Stimulated activated naive B cell treated with anti-CD40 and anti-IgM and Interleukin-4, amounts not matched to agents 10 μg/mL and 1 μg/mL and 100 μg/mL, for 72 hours (primary cell): ENCODE measurements at regions not wholly inside any gene's neighbourhood (a gene's known extent, or its start where the extent isn't known, plus 50 kb on each side); places are given as distances from the start of the nearest gene placed in this dataset.

Experiments used
- ATAC-seq, 2 donors: fragments of 150-1000 bp; cut with Tn5 transposase; replicated peaks; 2 replicates each; pipeline ENCODE4 v1.10.0; 2021; ENCODE audit warnings: moderate library complexity in 1 of 2
- DNase-seq: peaks from one replicate; pipeline ENCODE4 v3.0.0; 2021
- H3K27ac Mint-ChIP-seq: one replicate; pipeline ENCODE4 v1.8.0; 2022; ENCODE audit warnings: mild to moderate bottlenecking, mixed read lengths
- H3K27me3 Mint-ChIP-seq, 2 donors: one replicate each; pipeline ENCODE4 v1.8.0; 2022; ENCODE audit warnings: mixed read lengths in 2 of 2
- H3K36me3 Mint-ChIP-seq, 2 donors: one replicate each; pipeline ENCODE4 v1.8.0; 2022; ENCODE audit warnings: mixed read lengths in 2 of 2, mild to moderate bottlenecking in 1 of 2
- H3K4me1 Mint-ChIP-seq, 2 donors: one replicate each; pipeline ENCODE4 v1.8.0; 2022; ENCODE audit warnings: mixed read lengths in 2 of 2, mild to moderate bottlenecking in 1 of 2
- H3K4me3 Mint-ChIP-seq, 2 donors: one replicate each; pipeline ENCODE4 v1.8.0; 2022; ENCODE audit warnings: mild to moderate bottlenecking in 2 of 2, mixed read lengths in 2 of 2, moderate library complexity in 1 of 2
- H3K9me3 Mint-ChIP-seq, 2 donors: one replicate each; pipeline ENCODE4 v1.8.0; 2022; ENCODE audit warnings: mixed read lengths in 2 of 2, mild to moderate bottlenecking in 1 of 2

DNA sequence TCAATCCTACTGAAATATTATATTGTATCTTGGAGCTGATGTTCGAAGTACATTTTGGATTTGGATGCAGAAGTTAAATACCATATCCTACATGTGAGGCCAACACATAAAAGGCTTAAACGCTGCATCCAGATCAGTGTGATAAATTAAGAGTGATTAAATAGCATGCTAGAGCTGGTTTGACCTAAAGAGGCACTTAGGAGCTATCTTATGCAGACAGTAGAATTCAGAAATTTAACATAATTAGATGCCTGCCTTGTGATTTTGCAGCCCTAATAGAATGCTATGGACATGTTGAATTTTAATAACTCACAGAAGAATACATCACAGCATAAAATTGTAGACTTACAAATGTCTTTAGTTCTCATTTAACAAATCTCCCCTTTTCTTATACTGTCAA, 501.2 kb upstream of the LINC00305 start:
- H3K27me3 Mint-ChIP-seq: peaks cover 0 to 8% of the 10 kb centered on the region in 2 donors
- H3K4me3 Mint-ChIP-seq: no peak overlapping the region
- H3K9me3 Mint-ChIP-seq: peaks cover 13 to 14% of the 10 kb centered on the region in 2 donors
- ATAC-seq: no peak
- DNase-seq: no peak
- no peaks in the 10 kb centered on the region for H3K4me1 Mint-ChIP-seq
- peaks cover 0 to 3% of the 10 kb centered on the region in 2 donors for H3K36me3 Mint-ChIP-seq
- H3K27ac Mint-ChIP-seq: no peak overlapping the region

DNA sequence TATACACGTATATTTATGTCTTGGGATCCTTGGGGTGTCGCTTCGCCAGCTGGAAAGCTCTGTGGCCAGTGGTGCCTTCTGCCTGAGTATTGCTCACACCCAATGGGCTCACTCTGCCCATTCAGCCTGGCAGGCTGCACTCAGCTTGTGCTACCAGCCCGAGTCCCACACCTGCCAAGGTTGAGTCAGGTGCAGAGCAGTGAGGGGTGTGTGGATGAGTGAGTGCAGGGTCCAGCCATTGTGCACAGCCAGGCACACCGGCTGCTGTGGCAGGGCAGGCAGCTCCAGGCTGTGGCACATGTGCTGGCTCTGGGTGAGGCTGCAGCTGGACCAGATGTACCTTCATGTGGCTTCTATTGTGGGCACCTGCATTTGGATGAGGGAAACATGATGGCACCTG, 496.9 kb upstream of the LINC00305 start:
- no peak overlapping the region for H3K27ac Mint-ChIP-seq
- ATAC-seq: no peak

GRCh38 chr18:64639536-64639935, 490.6 kb upstream of the LINC00305 start:
- no peak overlapping the region for H3K27ac Mint-ChIP-seq
- H3K27me3 Mint-ChIP-seq: no peaks in the 10 kb centered on the region
- H3K9me3 Mint-ChIP-seq: no peaks in the 10 kb centered on the region
- ATAC-seq (no peak), DNase-seq (no peak)
- H3K36me3 Mint-ChIP-seq: no peaks in the 10 kb centered on the region
- no peak overlapping the region for H3K4me3 Mint-ChIP-seq
- H3K4me1 Mint-ChIP-seq: no peaks in the 10 kb centered on the region

More for the DNA sequence above, 496.9 kb upstream of the LINC00305 start:
- DNase-seq: no peak
- peaks cover 0 to 3% of the 10 kb centered on the region in 2 donors for H3K36me3 Mint-ChIP-seq
- no peak overlapping the region for H3K4me3 Mint-ChIP-seq
- H3K27me3 Mint-ChIP-seq: peaks cover 0 to 8% of the 10 kb centered on the region in 2 donors
- no peaks in the 10 kb centered on the region for H3K4me1 Mint-ChIP-seq
- peaks cover 13 to 14% of the 10 kb centered on the region in 2 donors for H3K9me3 Mint-ChIP-seq

GRCh38 chr18:64620971-64621560, 472.2 kb upstream of the LINC00305 start:
- no peak overlapping the region for H3K27ac Mint-ChIP-seq
- DNase-seq (no peak), ATAC-seq (no peak)
- no peaks in the 10 kb centered on the region for H3K9me3 Mint-ChIP-seq
- no peaks in the 10 kb centered on the region for H3K36me3 Mint-ChIP-seq
- H3K27me3 Mint-ChIP-seq: no peaks in the 10 kb centered on the region
- no peak overlapping the region for H3K4me3 Mint-ChIP-seq
- H3K4me1 Mint-ChIP-seq: no peaks in the 10 kb centered on the region

- H3K27ac Mint-ChIP-seq: no peak overlapping the region
- no peak for ATAC-seq
- H3K4me1 Mint-ChIP-seq: no peaks in the 10 kb centered on the region
- DNase-seq: no peak
- H3K4me3 Mint-ChIP-seq: no peak overlapping the region
- no peaks in the 10 kb centered on the region for H3K36me3 Mint-ChIP-seq
- no peaks in the 10 kb centered on the region for H3K27me3 Mint-ChIP-seq
- H3K9me3 Mint-ChIP-seq: no peaks in the 10 kb centered on the region
Observed at GRCh38 chr18:64618390-64618789, 469.5 kb upstream of the LINC00305 start.

GRCh38 chr18:64615021-64615420, 466.1 kb upstream of the LINC00305 start:
- DNase-seq: no peak
- Mint-ChIP-seq H3K4me3 (no peak overlapping the region), H3K27me3 (no peaks in the 10 kb centered on the region), H3K4me1 (no peaks in the 10 kb centered on the region), H3K36me3 (no peaks in the 10 kb centered on the region), H3K9me3 (no peaks in the 10 kb centered on the region), H3K27ac (no peak overlapping the region)
- no peak for ATAC-seq

DNA sequence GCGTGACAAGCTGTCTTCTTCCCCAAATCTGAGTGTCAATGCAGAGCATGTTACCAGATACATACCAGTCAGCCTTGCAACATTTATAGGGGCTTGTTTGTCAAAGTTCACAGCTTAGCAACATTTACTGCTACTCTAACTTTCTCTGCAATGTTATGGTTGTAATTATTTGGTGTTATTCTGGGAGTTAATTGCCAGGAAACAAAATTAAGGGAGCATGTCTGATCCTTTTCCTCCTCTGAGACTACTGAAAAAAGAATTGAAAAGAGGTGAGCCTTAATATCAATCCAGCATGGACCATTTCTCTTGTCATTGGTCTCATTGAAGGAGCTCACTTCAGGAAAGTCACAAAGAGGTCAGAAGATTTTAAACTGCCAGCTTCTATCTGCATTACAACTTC, 465.6 kb upstream of the LINC00305 start:
- ATAC-seq (no peak), DNase-seq (no peak)
- no peak overlapping the region for H3K4me3 Mint-ChIP-seq
- H3K27me3 Mint-ChIP-seq: no peaks in the 10 kb centered on the region
- H3K27ac Mint-ChIP-seq: no peak overlapping the region
- H3K9me3 Mint-ChIP-seq: no peaks in the 10 kb centered on the region
- no peaks in the 10 kb centered on the region for H3K4me1 Mint-ChIP-seq
- H3K36me3 Mint-ChIP-seq: no peaks in the 10 kb centered on the region

GRCh38 chr18:64592246-64592645, 443.4 kb upstream of the LINC00305 start:
- DNase-seq (no peak), ATAC-seq (no peak)
- Mint-ChIP-seq H3K4me1 (no peaks in the 10 kb centered on the region), H3K27me3 (no peaks in the 10 kb centered on the region), H3K27ac (no peak overlapping the region), H3K9me3 (peaks cover 0 to 2% of the 10 kb centered on the region in 2 donors), H3K36me3 (no peaks in the 10 kb centered on the region), H3K4me3 (no peak overlapping the region)

GRCh38 chr18:64589000-64589399, 440.1 kb upstream of the LINC00305 start:
- H3K27me3 Mint-ChIP-seq: no peaks in the 10 kb centered on the region
- H3K36me3 Mint-ChIP-seq: no peaks in the 10 kb centered on the region
- DNase-seq (no peak), ATAC-seq (no peak)
- no peaks in the 10 kb centered on the region for H3K9me3 Mint-ChIP-seq
- no peak overlapping the region for H3K27ac Mint-ChIP-seq
- no peaks in the 10 kb centered on the region for H3K4me1 Mint-ChIP-seq
- no peak overlapping the region for H3K4me3 Mint-ChIP-seq

DNA sequence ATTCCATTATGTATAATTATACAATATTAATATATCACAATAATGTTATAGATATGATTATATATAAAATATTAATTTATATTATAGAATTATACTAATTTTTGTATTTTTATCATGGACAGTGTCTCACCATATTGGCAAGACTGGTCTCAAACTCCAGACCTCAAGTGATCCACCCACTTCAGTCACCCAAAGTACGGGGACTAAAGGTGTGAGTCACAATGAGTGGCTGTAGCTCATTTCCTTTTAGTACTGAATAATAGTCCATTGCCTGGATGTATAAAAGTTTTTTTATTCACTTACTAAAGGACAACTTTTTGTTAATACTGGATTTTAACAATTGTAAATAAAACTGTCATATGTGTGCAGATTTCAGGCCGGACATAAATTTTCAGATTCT, 417.6 kb upstream of the LINC00305 start:
- Mint-ChIP-seq H3K4me3 (no peak overlapping the region), H3K27ac (no peak overlapping the region), H3K27me3 (peaks cover 0 to 4% of the 10 kb centered on the region in 2 donors), H3K9me3 (peaks cover 3 to 6% of the 10 kb centered on the region in 2 donors), H3K36me3 (peaks cover 0 to 1% of the 10 kb centered on the region in 2 donors), H3K4me1 (no peaks in the 10 kb centered on the region)
- ATAC-seq (no peak), DNase-seq (no peak)

DNA sequence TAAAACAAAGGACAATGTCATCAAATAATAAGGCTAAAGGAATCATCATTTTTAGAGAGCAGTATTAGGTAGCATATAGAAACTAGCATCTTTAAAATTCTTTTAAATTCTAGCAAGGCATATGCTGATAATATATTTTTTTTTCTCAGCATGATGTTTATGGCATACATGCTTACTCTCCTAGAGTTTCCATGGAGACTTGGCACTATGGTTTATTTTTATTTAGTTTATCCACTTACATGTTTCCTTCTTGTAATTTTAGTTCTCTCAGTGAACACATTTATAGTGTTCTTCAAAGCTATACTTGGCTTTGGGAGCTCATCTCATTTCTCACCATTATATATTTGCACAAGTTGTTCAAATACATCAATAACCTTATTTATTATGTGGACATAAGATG, 413.8 kb upstream of the LINC00305 start:
- no peaks in the 10 kb centered on the region for H3K4me1 Mint-ChIP-seq
- H3K27me3 Mint-ChIP-seq: no peaks in the 10 kb centered on the region
- no peak overlapping the region for H3K4me3 Mint-ChIP-seq

DNA sequence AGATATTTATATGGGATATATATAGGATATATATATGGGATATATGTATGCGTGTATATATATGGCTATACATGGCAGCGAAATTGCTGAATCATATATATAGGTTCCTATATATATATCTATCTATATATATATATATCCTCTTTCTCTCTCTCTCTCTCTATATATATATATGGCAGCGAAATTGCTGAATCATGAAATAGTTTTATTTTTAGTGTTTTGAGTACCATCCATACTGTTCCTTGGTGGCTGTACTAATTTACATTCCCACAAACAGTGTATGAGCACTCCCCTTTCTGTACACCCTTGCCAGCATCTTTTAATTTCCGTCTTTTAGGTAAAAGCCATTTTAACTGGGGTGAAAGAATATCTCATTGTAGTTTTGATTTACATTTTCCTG, 397.6 kb upstream of the LINC00305 start:
- Mint-ChIP-seq H3K36me3 (no peaks in the 10 kb centered on the region), H3K4me1 (no peaks in the 10 kb centered on the region), H3K9me3 (peaks cover 0 to 2% of the 10 kb centered on the region in 2 donors), H3K4me3 (no peak overlapping the region), H3K27me3 (no peaks in the 10 kb centered on the region), H3K27ac (peak overlapping the region; percentile 1)
- DNase-seq (no peak), ATAC-seq (no peak)

More for the DNA sequence above, 413.8 kb upstream of the LINC00305 start:
- DNase-seq (no peak), ATAC-seq (no peak)
- no peaks in the 10 kb centered on the region for H3K36me3 Mint-ChIP-seq
- no peak overlapping the region for H3K27ac Mint-ChIP-seq
- H3K9me3 Mint-ChIP-seq: peaks cover 0 to 2% of the 10 kb centered on the region in 2 donors

GRCh38 chr18:64539847-64540246, 391.0 kb upstream of the LINC00305 start:
- H3K4me1 Mint-ChIP-seq: peaks cover 2 to 11% of the 10 kb centered on the region in 2 donors
- H3K9me3 Mint-ChIP-seq: peaks cover 0 to 3% of the 10 kb centered on the region in 2 donors
- DNase-seq (peak; percentile 34), ATAC-seq (peak; percentile 94 to 95)
- no peak overlapping the region for H3K4me3 Mint-ChIP-seq
- H3K36me3 Mint-ChIP-seq: no peaks in the 10 kb centered on the region
- no peaks in the 10 kb centered on the region for H3K27me3 Mint-ChIP-seq
- no peak overlapping the region for H3K27ac Mint-ChIP-seq

DNA sequence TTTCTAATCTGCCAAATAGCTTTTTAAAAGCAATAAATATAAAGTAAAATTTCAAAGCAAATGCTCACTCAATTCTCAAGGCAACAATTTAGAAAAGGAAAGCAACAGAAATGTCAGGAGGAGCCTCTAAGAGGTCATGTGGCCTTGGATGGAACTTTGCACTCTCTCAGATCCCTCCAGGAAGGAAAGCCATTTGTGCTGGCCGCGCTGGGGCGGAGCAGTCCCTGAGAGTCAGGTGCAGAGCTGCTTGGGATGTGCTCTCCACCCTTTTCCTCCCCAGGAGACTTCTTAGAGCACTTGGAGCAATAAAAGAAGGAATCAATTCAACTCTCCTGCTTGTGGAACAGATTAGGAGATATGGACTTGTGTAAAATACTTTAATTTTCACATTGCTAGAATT, 379.8 kb upstream of the LINC00305 start:
- no peak for DNase-seq
- H3K9me3 Mint-ChIP-seq: peaks cover 0 to 3% of the 10 kb centered on the region in 2 donors
- no peaks in the 10 kb centered on the region for H3K27me3 Mint-ChIP-seq
- H3K27ac Mint-ChIP-seq: no peak overlapping the region
- no peaks in the 10 kb centered on the region for H3K36me3 Mint-ChIP-seq
- H3K4me3 Mint-ChIP-seq: no peak overlapping the region
- no peaks in the 10 kb centered on the region for H3K4me1 Mint-ChIP-seq
- no peak for ATAC-seq

DNA sequence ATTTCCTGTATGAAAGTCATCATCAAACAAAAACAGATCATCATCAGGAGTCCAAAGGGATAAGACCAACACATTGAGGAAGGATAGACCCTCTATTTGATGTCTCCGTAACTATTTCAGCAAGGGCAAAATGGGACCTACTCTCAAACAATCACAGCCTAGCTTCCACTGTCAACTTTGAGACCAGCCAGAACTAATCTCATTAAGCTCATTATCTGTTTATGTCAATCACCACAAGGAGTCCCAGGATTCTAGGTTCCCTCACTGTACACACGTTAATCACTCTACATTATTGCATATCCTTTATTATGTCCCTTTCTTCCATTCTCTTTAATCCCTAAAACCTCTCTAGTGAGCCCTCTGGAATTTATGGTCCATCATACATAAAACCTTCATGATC, 370.3 kb upstream of the LINC00305 start:
- Mint-ChIP-seq H3K4me1 (no peaks in the 10 kb centered on the region), H3K9me3 (peaks cover 5% of the 10 kb centered on the region in 2 donors), H3K36me3 (no peaks in the 10 kb centered on the region), H3K4me3 (no peak overlapping the region), H3K27ac (no peak overlapping the region), H3K27me3 (peaks cover 0 to 5% of the 10 kb centered on the region in 2 donors)
- no peak for ATAC-seq
- DNase-seq: no peak

- Mint-ChIP-seq H3K36me3 (no peaks in the 10 kb centered on the region), H3K4me3 (no peak overlapping the region), H3K27ac (no peak overlapping the region), H3K27me3 (peaks cover 0 to 5% of the 10 kb centered on the region in 2 donors), H3K4me1 (no peaks in the 10 kb centered on the region), H3K9me3 (peaks cover 5% of the 10 kb centered on the region in 2 donors)
- no peak for DNase-seq
- ATAC-seq: no peak
Observed at GRCh38 chr18:64518191-64518590, 369.3 kb upstream of the LINC00305 start.
